ENCODE measurements at regions not wholly inside any gene's neighbourhood (a gene's known extent, or its start where the extent isn't known, plus 50 kb on each side); places are given as distances from the start of the nearest gene placed in this dataset.

GRCh38 chr7:18086165-18087025 lies 58.7 kb upstream of the PRPS1L1 start (continued):
- TF ChIP-seq ZNF449 (tag by site-specific recombination; IDR thresholded peaks at IDR 0.05) (no peak), ZNF776 (tag by site-specific recombination; IDR thresholded peaks at IDR 0.05; ENCODE audit: borderline replicate concordance) (no peak), ZFP37 (tag by site-specific recombination; IDR thresholded peaks at IDR 0.05) (no peak), ZNF707 (tag by site-specific recombination; IDR thresholded peaks at IDR 0.05) (no peak), PBX3 (CRISPR knock-in tag; IDR thresholded peaks at IDR 0.05) (no peak; the same call in 1 of the 2 replicates), PRDM1 (tag by site-specific recombination; IDR thresholded peaks at IDR 0.05) (no peak), ELK4 (IDR thresholded peaks at IDR 0.05; ENCODE audit: borderline replicate concordance, low read depth, low read length) (no peak), ZNF398 (tag by site-specific recombination; IDR thresholded peaks at IDR 0.05) (peak; percentile 64), SP7 (tag by site-specific recombination; IDR thresholded peaks at IDR 0.05) (0 out of 2 replicates have a peak, but pooled peaks have one; percentile 22), ZNF362 (tag by site-specific recombination; IDR thresholded peaks at IDR 0.05) (peak; percentile 77), REPIN1 (tag by site-specific recombination; IDR thresholded peaks at IDR 0.05; ENCODE audit: low read depth) (no peak), ZNF324 (tag by site-specific recombination; IDR thresholded peaks at IDR 0.05) (peak; percentile 50; the same call in 1 of the 2 replicates), ZNF791 (tag by site-specific recombination; IDR thresholded peaks at IDR 0.05) (no peak), ZNF341 (tag by site-specific recombination; IDR thresholded peaks at IDR 0.05; ENCODE audit: low read depth) (peak; percentile 42; the same call in 1 of the 2 replicates), ZNF174 (tag by site-specific recombination; IDR thresholded peaks at IDR 0.05) (no peak), ZIC2 (tag by site-specific recombination; IDR thresholded peaks at IDR 0.05) (peak; percentile 39; the same call in 1 of the 2 replicates), KLF1 (tag by site-specific recombination; IDR thresholded peaks at IDR 0.05) (peak; percentile 39; the same call in 1 of the 2 replicates), ZNF76 (tag by site-specific recombination; IDR thresholded peaks at IDR 0.05; ENCODE audit: borderline replicate concordance, low read depth) (peak; percentile 55; the same call in 1 of the 2 replicates), ZNF639 (tag by site-specific recombination; IDR thresholded peaks at IDR 0.05) (no peak), ZNF132 (tag by site-specific recombination; IDR thresholded peaks at IDR 0.05; ENCODE audit: borderline replicate concordance) (no peak), ZEB2 (tag by site-specific recombination; IDR thresholded peaks at IDR 0.05) (peak; percentile 43; the same call in 1 of the 2 replicates), ZBTB10 (tag by site-specific recombination; IDR thresholded peaks at IDR 0.05) (0 out of 2 replicates have a peak, but pooled peaks have one; percentile 42), ZNF157 (tag by site-specific recombination; IDR thresholded peaks at IDR 0.05) (no peak), ZBTB26 (tag by site-specific recombination; optimal IDR thresholded peaks at IDR 0.05) (peak; percentile 91)
